ENCODE measurements at regions not wholly inside any gene's neighbourhood (a gene's known extent, or its start where the extent isn't known, plus 50 kb on each side); places are given as distances from the start of the nearest gene placed in this dataset.
"Not testable (repeated sequence)": the region's sequence is repeated elsewhere in the genome, so short reads cannot be mapped to it uniquely, and the experiment has no call there.

GRCh38 chr7:73244782-73245311 is 63.8 kb downstream of the NSUN5 start:
- peak in 1 of 10 donors; percentile 7 for DNase-seq
- intact Hi-C loops (cut with DNase I), result not testable (repeated sequence)

- DNase-seq, result peak; percentile 64 to 98 (median 86)
- intact Hi-C loops (cut with DNase I), result not testable (repeated sequence)
Measured at GRCh38 chr7:73234994-73235717, 73.5 kb downstream of the NSUN5 start.

GRCh38 chr7:73225745-73226144 is 82.9 kb downstream of the NSUN5 start:
- DNase-seq, result peak in 2 of 10 donors; percentile 26 to 53
- intact Hi-C loops (cut with DNase I), result not testable (repeated sequence)

- DNase-seq; intact Hi-C loops (cut with DNase I): not testable (repeated sequence)
Measured at GRCh38 chr7:73221724-73222123, 86.9 kb downstream of the NSUN5 start.

- intact Hi-C loops (cut with DNase I), result not testable (repeated sequence)
Measured at GRCh38 chr7:73220766-73221370, 87.8 kb downstream of the NSUN5 start.

GRCh38 chr7:73220357-73220756 is 88.3 kb downstream of the NSUN5 start:
- intact Hi-C loops (cut with DNase I); DNase-seq: not testable (repeated sequence)

More at GRCh38 chr7:73220766-73221370, 87.8 kb downstream of the NSUN5 start:
- not testable (repeated sequence) for DNase-seq

- intact Hi-C loops (cut with DNase I); DNase-seq: not testable (repeated sequence)
Measured at GRCh38 chr7:73218802-73219201, 89.8 kb downstream of the NSUN5 start.

GRCh38 chr7:73216046-73216675 is 92.5 kb downstream of the NSUN5 start:
- intact Hi-C loops (cut with DNase I); DNase-seq: not testable (repeated sequence)

GRCh38 chr7:73215232-73215631 is 93.4 kb downstream of the NSUN5 start:
- DNase-seq; intact Hi-C loops (cut with DNase I): not testable (repeated sequence)

GRCh38 chr7:73214471-73214870 is 94.2 kb downstream of the NSUN5 start:
- intact Hi-C loops (cut with DNase I), result not testable (repeated sequence)
- peak in 4 of 10 donors; percentile 10 to 64 (median 40) for DNase-seq

- peak in 4 of 10 donors; percentile 17 to 70 (median 36) for DNase-seq
- intact Hi-C loops (cut with DNase I), result not testable (repeated sequence)
Measured at GRCh38 chr7:73213076-73213475, 95.5 kb downstream of the NSUN5 start.

- DNase-seq; intact Hi-C loops (cut with DNase I): not testable (repeated sequence)
Measured at GRCh38 chr7:73205594-73205993, 103.0 kb downstream of the NSUN5 start.

GRCh38 chr7:73204898-73205297 is 103.7 kb downstream of the NSUN5 start:
- intact Hi-C loops (cut with DNase I), result not testable (repeated sequence)
- peak in 2 of 10 donors; percentile 3 to 8 for DNase-seq

GRCh38 chr7:73203312-73203711 is 105.3 kb downstream of the NSUN5 start:
- intact Hi-C loops (cut with DNase I), result not testable (repeated sequence)
- DNase-seq, result peak in 4 of 10 donors; percentile 7 to 77 (median 44)

GRCh38 chr7:73201264-73201663 is 107.4 kb downstream of the NSUN5 start:
- intact Hi-C loops (cut with DNase I), result not testable (repeated sequence)
- DNase-seq, result peak in 2 of 10 donors; percentile 5 to 33

GRCh38 chr7:73200518-73201099 is 108.0 kb downstream of the NSUN5 start:
- DNase-seq; intact Hi-C loops (cut with DNase I): not testable (repeated sequence)

GRCh38 chr7:73193991-73194390 is 108.2 kb upstream of the SPDYE9 start:
- intact Hi-C loops (cut with DNase I), result not testable (repeated sequence)
- DNase-seq, result peak in 1 of 10 donors; percentile 17

GRCh38 chr7:73190483-73191155 is 104.8 kb upstream of the SPDYE9 start:
- intact Hi-C loops (cut with DNase I); DNase-seq: not testable (repeated sequence)

GRCh38 chr7:73188287-73188686 is 102.4 kb upstream of the SPDYE9 start:
- peak in 3 of 10 donors; percentile 10 to 40 (median 16) for DNase-seq
- intact Hi-C loops (cut with DNase I), result not testable (repeated sequence)
